ENCODE measurements at regions not wholly inside any gene's neighbourhood (a gene's known extent, or its start where the extent isn't known, plus 50 kb on each side); places are given as distances from the start of the nearest gene placed in this dataset.

DNA sequence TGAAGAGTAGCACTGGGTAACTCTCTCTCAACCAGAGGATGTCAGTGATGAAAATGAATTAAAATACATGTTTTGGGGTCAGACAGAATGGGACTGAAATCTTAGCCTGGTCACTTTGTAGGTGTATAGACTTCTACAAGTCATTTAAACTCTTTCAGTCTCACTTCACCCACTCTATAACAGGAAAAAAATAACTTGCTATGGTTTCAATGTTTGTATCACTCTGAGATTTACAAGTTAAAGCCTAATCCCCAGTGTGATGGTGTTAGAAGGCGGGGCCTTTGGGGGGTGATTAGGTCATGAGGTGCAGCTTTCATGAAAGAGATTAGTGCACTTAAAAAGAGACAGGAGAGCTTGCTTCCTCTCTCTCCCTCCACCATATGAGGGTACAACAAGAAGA lies 134.8 kb downstream of the INHBA start:
- H3K9me3 ChIP-seq = no peaks in the 10 kb centered on the region
- H3K36me3 ChIP-seq = no peaks in the 10 kb centered on the region
- no peak for DNase-seq
- TF ChIP-seq, protein P1, sequence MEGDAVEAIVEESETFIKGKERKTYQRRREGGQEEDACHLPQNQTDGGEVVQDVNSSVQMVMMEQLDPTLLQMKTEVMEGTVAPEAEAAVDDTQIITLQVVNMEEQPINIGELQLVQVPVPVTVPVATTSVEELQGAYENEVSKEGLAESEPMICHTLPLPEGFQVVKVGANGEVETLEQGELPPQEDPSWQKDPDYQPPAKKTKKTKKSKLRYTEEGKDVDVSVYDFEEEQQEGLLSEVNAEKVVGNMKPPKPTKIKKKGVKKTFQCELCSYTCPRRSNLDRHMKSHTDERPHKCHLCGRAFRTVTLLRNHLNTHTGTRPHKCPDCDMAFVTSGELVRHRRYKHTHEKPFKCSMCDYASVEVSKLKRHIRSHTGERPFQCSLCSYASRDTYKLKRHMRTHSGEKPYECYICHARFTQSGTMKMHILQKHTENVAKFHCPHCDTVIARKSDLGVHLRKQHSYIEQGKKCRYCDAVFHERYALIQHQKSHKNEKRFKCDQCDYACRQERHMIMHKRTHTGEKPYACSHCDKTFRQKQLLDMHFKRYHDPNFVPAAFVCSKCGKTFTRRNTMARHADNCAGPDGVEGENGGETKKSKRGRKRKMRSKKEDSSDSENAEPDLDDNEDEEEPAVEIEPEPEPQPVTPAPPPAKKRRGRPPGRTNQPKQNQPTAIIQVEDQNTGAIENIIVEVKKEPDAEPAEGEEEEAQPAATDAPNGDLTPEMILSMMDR (IDR thresholded peaks at IDR 0.05; ENCODE audit: low read depth, low read length) = no peak
- H3K27me3 ChIP-seq = no peaks in the 10 kb centered on the region
- no peak overlapping the region for H3K4me3 ChIP-seq (ENCODE audit: low read depth, low read length)
- no peaks in the 10 kb centered on the region for H3K4me1 ChIP-seq

DNA sequence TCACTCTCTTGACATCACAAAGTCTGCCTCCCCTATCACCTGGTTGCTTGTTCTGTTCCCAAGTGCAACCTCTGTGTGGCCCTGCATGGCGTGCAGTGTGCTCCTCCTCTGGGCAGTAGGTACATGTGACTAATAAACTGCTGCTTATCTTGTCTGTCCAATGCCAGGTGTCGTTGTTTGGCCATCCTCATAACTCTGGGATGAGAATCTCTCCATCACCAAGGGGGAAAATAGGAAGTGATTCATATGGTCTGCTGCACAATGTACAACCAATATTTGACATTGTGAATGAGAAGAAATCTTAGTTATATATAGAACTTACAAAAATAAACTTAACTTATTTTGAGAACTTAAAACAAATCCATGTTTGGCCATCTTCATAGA lies 135.2 kb downstream of the INHBA start:
- no peaks in the 10 kb centered on the region for H3K9me3 ChIP-seq
- H3K36me3 ChIP-seq = no peaks in the 10 kb centered on the region
- H3K4me1 ChIP-seq = no peaks in the 10 kb centered on the region
- H3K27me3 ChIP-seq = no peaks in the 10 kb centered on the region
- TF ChIP-seq, protein P1 (IDR thresholded peaks at IDR 0.05; ENCODE audit: low read depth, low read length) = no peak
- H3K4me3 ChIP-seq (ENCODE audit: low read depth, low read length) = no peak overlapping the region
- no peak for DNase-seq

GRCh38 chr7:41567031-41567730 lies 135.7 kb downstream of the INHBA start:
- H3K27me3 ChIP-seq = no peaks in the 10 kb centered on the region
- no peaks in the 10 kb centered on the region for H3K4me1 ChIP-seq
- TF ChIP-seq, protein P1 (IDR thresholded peaks at IDR 0.05; ENCODE audit: low read depth, low read length) = no peak
- H3K9me3 ChIP-seq = no peaks in the 10 kb centered on the region
- DNase-seq = no peak
- no peaks in the 10 kb centered on the region for H3K36me3 ChIP-seq
- H3K4me3 ChIP-seq (ENCODE audit: low read depth, low read length) = no peak overlapping the region

DNA sequence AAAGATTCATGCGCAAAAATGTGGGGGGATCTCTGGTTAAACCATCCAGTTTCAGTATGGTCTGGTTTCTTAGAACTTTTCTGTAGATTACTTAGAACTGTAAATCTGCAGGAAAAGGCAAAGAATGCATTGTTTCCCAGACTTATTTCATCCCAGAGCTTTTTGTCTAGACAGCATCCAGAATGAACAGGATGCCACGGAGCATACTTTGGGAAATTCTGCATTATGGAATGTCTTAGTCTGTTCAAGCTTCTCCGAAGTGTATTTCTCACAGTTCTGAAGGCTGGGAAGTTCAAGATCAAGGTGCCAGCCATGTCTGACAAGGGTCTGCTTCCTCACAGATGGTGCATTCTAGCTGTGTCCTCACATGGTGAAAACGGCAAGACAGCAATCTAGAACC lies 136.3 kb downstream of the INHBA start:
- H3K4me3 ChIP-seq (ENCODE audit: low read depth, low read length) = no peak overlapping the region
- DNase-seq = no peak
- H3K4me1 ChIP-seq = no peaks in the 10 kb centered on the region
- no peaks in the 10 kb centered on the region for H3K9me3 ChIP-seq
- no peaks in the 10 kb centered on the region for H3K36me3 ChIP-seq
- H3K27me3 ChIP-seq = no peaks in the 10 kb centered on the region
- TF ChIP-seq, protein P1 (IDR thresholded peaks at IDR 0.05; ENCODE audit: low read depth, low read length) = no peak

- H3K4me3 ChIP-seq (ENCODE audit: low read depth, low read length) = no peak overlapping the region
- TF ChIP-seq, protein P1 (IDR thresholded peaks at IDR 0.05; ENCODE audit: low read depth, low read length) = no peak
- no peaks in the 10 kb centered on the region for H3K27me3 ChIP-seq
- H3K4me1 ChIP-seq = no peaks in the 10 kb centered on the region
- H3K36me3 ChIP-seq = no peaks in the 10 kb centered on the region
- no peaks in the 10 kb centered on the region for H3K9me3 ChIP-seq
- DNase-seq = no peak
Measured at GRCh38 chr7:41565655-41566054, 137.2 kb downstream of the INHBA start.

- H3K36me3 ChIP-seq = no peaks in the 10 kb centered on the region
- no peak overlapping the region for H3K4me3 ChIP-seq (ENCODE audit: low read depth, low read length)
- H3K9me3 ChIP-seq = no peaks in the 10 kb centered on the region
- TF ChIP-seq, protein P1 (IDR thresholded peaks at IDR 0.05; ENCODE audit: low read depth, low read length) = no peak
- no peak for DNase-seq
- no peaks in the 10 kb centered on the region for H3K4me1 ChIP-seq
- no peaks in the 10 kb centered on the region for H3K27me3 ChIP-seq
Measured at GRCh38 chr7:41559426-41559825, 143.5 kb downstream of the INHBA start.
